ENCODE measurements at regions not wholly inside any gene's neighbourhood (a gene's known extent, or its start where the extent isn't known, plus 50 kb on each side); places are given as distances from the start of the nearest gene placed in this dataset.

- no peak overlapping the region for H2AFZ ChIP-seq (ENCODE audit: low read length)
- H4K91ac ChIP-seq (ENCODE audit: insufficient read length, low read depth, low read length): no peak overlapping the region
- no peak overlapping the region for H3K27ac ChIP-seq (ENCODE audit: insufficient read length, low read depth, low read length)
- H3K14ac ChIP-seq (ENCODE audit: insufficient read depth, low read length): no peak overlapping the region
- Mint-ChIP-seq H3K9me3 (no peaks in the 10 kb centered on the region), H3K27ac (no peak overlapping the region), H3K36me3 (ENCODE audit: insufficient read depth in 1 of 3, low read depth in 3 of 3) (no peaks in the 10 kb centered on the region; a peak in 1 of 7 replicates), H3K4me1 (no peaks in the 10 kb centered on the region), H3K4me3 (no peak overlapping the region), H3K27me3 (ENCODE audit: low read depth) (no peaks in the 10 kb centered on the region)
- H3K23me2 ChIP-seq (ENCODE audit: insufficient read length, low read depth, low read length, poor library complexity, severe bottlenecking): no peaks in the 10 kb centered on the region
- H3K4me1 ChIP-seq (ENCODE audit: insufficient read depth, low read length): no peaks in the 10 kb centered on the region
- no peaks in the 10 kb centered on the region for H4K20me1 ChIP-seq (ENCODE audit: control insufficient read depth, insufficient read depth, insufficient read length)
- H4K5ac ChIP-seq (ENCODE audit: insufficient read length, low read depth, low read length): no peak overlapping the region
- no peak overlapping the region for H3K9ac ChIP-seq (ENCODE audit: extremely low read depth, insufficient read length, low read length)
- H2BK120ac ChIP-seq (ENCODE audit: low read depth, low read length, poor library complexity, severe bottlenecking): no peak overlapping the region
- no peak for DNase-seq
- no peak overlapping the region for H3K4me2 ChIP-seq (ENCODE audit: insufficient read depth, insufficient read length, low read length)
- H3K79me1 ChIP-seq (ENCODE audit: insufficient read depth, low read depth, low read length, poor library complexity, severe bottlenecking): no peaks in the 10 kb centered on the region
- H3K4ac ChIP-seq (ENCODE audit: low read depth, low read length): no peak overlapping the region
- no peak overlapping the region for H3K18ac ChIP-seq (ENCODE audit: insufficient read length, low read depth, low read length)
- WGBS (ENCODE audit: extremely low coverage, insufficient read length, low lambda C conversion rate): no CpG with 5 or more reads among the region's 10 CpGs
- H3K9me3 ChIP-seq (ENCODE audit: control insufficient read depth, low read depth, low read length): no peaks in the 10 kb centered on the region
- no peak overlapping the region for H3T11ph ChIP-seq (ENCODE audit: low read length)
- no peak overlapping the region for H2BK12ac ChIP-seq (ENCODE audit: insufficient read length, low read depth, low read length)
- H4K8ac ChIP-seq (replicated peaks; ENCODE audit: insufficient read length, low read depth, low read length): no peak overlapping the region
- TF ChIP-seq CTCF (conservative IDR thresholded peaks at IDR 0.05): no peak
- no peaks in the 10 kb centered on the region for H3K27me3 ChIP-seq (ENCODE audit: insufficient read depth, low read length)
- H3K79me2 ChIP-seq (ENCODE audit: insufficient read depth, low read length): no peaks in the 10 kb centered on the region
- no peak overlapping the region for H3K23ac ChIP-seq (ENCODE audit: insufficient read length, low read depth, low read length)
- H2BK20ac ChIP-seq (ENCODE audit: low read depth, low read length, poor library complexity, severe bottlenecking): no peak overlapping the region
- no peak overlapping the region for H2AK5ac ChIP-seq (ENCODE audit: insufficient read length, low read length)
- H2BK15ac ChIP-seq (ENCODE audit: low read depth, low read length): no peak overlapping the region
- H3K56ac ChIP-seq (ENCODE audit: insufficient read length, low read depth, low read length): no peak overlapping the region
- no peak overlapping the region for H2BK5ac ChIP-seq (ENCODE audit: insufficient read length, low read length)
Observed at GRCh38 chr1:239212811-239213220, 173.6 kb upstream of the CHRM3 start.
